Femur (tissue), 1 donor: ENCODE measurements at regions not wholly inside any gene's neighbourhood (a gene's known extent, or its start where the extent isn't known, plus 50 kb on each side); places are given as distances from the start of the nearest gene placed in this dataset.

Source experiments
- DNase-seq: peaks from one replicate; pipeline ENCODE4 v3.0.0-alpha.2; 2017

DNA sequence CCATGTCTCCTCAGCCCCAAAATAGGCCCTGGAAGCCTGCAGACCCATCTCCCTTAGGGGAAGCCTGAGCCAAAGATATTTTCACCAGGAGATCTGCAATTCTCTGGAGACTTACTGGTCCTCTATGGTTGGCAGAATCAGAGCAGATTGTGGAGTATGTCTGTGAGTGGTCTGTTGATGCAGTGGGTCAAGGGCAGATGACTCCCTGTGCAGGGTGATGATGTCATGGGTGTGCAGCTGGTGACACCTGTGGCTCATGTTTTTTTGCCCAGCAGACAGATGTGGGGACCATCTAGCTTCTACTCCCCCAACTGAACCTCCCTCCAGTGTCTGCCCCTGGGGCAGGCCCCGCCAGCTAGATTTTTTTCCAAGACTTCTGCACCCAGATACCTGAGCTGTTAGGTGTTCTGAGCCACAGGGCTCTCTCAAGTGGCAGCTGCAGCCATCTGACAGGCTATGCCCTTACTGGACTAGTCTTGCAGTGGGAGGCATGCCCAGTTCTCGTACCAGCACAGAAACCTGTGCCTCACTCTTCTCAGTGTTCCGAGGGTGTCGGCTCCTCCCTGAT is 558.7 kb upstream of the LRRTM1 start:
- DNase-seq: no peak

DNA sequence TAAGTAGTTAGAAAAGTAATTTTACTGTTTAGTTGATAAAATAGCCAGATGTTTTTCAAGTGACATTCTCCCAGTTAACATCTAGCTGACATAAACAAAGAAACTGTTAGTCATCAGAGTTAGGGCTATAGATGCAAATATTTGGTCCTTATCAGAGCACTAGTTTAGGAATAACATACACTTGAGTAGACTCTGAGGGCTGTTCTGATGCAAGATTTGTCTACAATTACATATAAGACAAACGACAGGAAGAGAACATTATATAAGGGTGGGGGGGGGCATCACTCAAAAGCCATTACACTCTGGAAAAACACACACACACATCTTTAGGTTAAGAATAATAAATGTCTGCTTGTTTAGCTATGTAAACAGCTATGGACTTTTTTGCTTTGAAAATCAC is 554.4 kb upstream of the LRRTM1 start:
- DNase-seq: no peak

DNA sequence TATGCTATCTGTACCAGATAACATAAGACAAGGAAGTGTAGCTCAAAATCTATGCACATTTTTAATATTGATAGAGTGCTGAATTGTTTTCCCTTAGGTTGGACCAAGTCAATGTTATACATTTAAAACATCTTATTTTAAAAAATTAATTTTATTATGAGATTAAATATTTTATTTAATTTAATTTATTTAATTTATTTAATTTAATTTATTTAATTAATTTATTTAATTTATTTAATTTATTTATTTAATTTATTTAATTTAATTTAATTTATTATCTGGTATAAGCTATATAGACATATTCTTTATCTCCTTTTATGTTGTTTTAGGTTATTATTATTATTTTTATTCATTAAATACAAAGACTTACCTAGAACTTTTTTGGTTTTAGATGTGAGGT is 551.7 kb upstream of the LRRTM1 start:
- no peak for DNase-seq

DNA sequence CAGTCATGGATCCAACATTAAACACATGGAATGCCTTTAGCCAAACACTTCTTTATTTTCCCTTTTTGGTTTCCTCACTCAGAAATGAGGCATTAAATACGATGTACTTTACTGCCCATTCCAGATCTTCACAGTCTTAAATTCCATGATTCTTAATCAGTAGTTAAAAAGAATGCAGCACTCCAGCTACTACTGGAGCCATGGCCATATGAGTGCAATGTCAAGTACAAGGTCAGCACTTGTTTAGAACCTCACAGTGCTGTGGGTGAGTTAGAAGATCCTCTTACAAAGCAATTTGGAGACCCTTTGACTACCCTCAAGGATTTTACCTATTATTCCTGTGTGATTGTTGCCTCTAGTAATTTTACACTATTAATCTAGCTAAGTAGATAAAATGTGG is 550.3 kb upstream of the LRRTM1 start:
- no peak for DNase-seq

DNA sequence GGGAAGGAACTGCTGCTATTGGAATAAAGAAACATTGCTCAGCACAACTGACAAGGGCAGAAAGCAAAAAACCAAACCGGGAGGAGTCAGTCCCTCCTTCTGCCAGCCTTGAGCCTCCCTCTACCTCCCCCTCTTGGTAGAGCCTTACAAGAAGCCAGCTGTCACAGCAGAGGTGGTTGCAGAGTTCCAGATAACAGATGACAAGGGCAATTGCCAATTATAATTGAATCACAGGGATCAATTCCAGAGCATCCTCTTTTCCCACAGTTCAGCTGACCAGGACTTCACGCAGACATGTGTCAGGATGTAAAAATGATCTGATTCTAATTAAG is 548.2 kb upstream of the LRRTM1 start:
- no peak for DNase-seq

DNA sequence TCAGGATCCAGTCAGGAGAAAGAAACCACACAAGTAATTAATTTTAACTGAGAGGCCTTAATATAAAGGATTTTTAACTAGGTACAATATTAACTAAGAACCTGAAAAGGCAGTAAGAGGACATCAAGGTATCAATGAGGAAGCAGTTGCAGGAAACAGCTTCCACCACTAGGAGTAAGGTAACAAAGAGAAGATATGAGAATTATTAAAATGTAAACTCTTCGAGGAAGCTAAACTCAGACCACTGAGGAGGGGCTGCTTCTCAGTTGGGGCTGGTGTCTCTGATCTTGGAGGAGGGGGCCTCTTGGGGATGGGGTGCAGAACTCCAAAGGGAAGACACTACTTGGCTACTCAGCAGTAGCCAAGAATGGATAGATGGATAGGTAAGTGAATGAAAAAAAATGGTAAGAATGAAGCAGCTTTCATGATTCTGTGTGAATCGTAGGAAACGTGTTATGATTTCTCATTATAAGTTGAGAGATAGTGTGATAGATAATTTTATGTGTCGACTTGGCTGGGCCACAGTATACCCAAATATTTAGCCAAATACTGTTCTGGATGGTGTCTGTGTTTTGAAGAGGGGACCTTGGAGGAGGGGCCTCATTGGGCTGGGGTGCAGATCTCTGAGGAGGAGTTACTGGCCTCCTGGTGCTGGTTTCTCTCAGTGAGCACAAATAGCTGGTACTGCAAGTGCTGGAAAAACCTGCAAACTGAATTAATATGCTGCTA is 547.7 kb upstream of the LRRTM1 start:
- no peak for DNase-seq

DNA sequence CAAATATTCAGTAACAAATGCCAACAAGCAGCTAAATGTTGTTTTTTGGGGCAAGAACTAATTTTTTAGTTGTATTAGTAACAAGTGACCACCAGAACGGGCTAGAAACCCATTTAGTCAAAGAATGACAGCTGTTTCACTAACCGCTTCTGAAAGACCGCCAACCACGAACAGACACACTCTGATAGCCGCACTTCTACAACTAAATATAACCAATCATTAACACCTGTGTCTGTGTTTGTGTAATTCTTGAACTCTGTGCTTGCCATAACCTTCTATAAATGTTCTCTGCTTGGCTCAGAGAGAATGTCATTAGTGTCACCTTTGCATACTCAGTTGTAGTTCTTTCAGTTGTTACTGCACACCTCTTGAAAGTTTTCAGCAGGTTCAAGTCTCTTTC is 526.3 kb upstream of the LRRTM1 start:
- DNase-seq: no peak

DNA sequence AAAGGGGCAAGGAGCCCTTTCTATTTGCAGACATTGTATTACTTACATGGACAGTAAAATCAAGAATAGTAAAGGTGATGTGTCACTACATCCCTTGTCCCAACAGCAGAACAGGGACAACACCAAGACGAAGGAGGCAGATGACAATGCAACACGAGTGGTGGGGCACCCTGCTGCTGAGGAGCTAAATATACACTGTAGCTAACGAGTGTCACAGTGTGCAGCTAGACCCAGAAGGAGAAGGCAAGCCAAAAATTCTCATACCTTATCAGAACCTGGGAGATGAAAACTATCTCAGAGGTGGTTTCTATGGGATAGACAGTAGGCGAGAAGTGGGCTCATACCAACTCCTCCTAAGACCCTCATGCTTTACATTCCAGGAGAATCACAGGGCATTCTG is 518.4 kb upstream of the LRRTM1 start:
- no peak for DNase-seq

DNA sequence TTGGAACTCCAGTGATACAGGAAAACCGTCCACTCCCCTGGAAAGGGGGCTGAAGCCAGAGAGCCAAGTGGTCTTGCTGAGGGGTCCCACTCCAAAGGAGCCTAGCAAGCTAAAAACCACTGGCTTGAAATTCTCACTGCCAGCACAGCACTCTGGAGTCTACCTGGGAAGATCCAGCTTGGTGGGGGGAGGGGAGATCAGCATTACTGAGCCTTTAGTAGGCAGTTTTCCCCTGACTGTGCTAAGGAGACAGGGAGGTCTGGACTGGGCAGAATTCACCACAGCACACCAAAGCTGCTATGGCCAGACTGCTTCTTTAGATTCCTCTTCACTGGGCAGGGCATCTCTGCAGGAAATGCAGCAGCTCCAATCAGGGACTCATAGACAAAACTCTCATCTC is 510.7 kb upstream of the LRRTM1 start:
- DNase-seq: no peak

DNA sequence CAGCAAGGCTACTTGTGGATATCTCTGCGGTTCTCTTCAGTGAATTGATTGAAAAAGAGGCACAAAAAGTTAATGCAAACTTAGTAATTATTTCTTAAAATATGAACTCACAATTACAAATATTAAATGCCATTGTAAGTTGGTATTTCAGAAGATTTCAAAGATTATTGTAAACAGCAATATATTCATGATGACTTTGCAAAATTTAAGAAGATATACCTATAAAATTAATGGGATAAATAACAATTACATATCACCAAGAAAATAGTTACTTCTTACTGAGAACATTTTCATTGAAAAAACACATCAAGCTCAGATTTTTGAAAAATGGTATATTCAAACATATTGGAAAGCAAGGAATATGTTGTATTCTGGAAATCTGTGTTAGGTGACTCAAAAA is 482.0 kb upstream of the LRRTM1 start:
- no peak for DNase-seq

DNA sequence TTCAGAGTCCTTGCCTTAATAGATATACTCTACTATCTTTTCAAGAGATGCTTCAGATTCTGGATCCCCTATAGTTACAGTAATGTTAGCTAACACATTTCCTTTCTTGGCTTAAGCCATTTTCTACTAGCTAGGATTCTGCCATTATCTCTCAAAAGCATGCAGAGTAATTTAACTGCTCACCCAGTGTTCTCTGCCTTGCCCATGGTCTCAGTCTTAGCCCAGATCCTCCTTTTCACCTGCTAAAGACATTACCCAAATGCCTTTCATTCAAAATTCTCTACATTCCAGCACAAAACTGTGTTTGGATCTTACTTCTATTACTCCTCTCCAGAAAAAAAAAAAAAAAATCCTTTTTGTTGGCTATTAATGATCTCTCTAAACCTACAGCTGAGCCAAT is 474.2 kb upstream of the LRRTM1 start:
- no peak for DNase-seq

DNA sequence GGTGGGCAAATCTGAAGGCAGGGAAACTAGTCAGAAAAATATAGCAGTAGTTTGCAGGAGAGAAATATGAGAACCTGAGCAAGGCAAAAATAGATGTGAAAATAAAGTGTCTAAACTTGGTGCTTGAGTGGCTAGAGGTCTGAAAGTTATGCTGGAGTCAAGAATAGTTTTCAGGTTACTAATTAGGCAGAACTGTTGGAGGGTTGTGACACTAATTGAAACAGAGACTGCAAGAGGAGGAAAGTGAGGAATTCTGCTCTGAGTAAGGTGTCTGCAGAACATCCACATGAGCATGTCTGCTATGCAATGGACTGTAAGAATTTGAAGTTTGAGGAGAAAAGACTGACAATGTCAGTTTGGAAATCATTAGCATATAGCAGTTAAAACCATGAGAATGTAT is 444.0 kb upstream of the LRRTM1 start:
- no peak for DNase-seq

DNA sequence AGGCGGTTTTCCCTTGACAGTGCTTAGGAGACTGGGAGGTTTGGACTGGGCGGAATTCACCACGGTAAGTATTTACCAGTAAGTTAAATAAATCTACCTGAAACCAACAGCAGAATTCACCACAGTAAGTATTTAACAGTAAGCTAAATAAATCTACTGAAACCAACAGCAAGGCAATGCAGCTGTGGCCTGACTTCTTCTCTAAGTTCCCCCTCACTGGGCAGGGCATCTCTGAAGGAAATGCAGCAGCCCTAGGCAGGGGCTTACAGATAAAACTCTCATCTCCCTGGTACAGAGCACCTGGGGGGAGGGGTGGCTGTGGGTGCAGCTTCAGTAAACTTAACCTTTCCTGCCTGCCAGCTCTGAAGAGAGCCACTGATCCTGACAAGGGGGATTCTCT is 432.5 kb upstream of the LRRTM1 start:
- no peak for DNase-seq

DNA sequence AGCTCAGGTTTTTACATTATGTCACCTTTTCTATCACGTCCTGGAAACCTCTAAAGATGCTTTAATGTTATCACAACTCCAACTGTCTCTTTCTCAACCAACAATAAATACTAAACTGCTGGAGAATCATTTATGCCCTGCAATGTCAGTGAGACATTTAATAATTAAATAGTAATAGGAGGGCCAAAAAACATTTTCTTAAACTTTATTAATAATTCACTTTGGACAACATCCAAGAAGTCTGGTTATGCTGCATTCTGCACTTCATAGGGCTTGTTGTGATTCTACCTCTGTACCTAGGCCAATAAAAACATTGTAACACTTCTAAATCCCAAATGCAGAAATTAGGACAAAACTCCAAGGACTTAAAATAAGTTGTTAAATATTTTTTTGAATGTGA is 420.4 kb upstream of the LRRTM1 start:
- DNase-seq: no peak

DNA sequence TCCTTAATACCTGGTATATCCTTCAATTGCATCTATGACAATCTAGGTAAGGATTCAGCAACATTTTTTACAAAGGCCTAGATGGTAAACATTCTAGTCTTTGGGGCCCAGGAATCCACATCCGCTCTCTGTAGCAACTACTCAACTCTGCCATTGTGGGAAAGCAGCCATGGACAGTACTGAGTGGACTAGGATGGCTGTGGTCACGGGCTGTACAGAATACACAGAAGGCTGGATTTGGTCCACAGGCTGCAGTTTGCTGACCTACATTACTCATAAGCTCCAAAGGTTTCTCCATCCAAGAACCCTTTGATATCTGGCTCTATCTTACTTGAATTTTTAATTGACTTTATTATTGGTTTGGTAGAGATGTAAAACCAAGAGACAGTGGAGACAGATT is 418.3 kb upstream of the LRRTM1 start:
- DNase-seq: no peak

DNA sequence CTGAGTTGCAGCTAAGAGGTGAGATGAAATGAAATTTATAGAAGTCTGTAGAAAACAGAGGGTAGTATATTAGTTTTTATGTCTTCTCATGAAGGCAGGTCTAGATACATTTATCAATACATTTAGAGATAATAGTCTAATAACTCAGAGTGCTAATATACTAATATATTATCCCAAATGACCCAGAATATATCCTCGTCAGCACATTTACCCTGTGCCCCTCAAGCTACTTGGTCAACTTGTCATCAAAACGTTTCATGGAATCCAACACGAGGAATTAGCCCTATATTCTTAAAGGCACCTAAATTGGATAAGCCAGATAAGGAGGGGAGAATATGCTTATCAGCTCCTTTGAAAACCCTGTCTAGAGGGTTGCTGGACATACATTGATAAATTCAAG is 415.1 kb upstream of the LRRTM1 start:
- no peak for DNase-seq

DNA sequence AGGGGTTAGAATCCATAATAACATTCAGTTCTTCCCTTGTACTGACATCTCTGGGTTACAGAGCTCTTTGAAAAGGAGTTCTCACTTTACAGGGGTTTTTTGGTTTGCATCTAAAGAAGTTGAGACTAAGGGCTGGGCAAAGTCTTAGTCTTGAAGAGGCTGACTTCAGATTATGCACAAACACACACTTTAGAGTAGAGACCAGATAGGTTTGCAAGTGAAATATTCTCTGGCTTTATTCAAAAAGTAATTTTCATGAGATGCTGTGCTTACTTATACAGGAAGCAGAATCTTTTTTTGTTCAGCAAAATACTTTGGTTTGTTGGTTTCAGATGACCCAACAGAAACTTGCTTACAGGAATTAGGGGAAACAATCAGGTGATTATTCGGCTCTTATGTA is 410.9 kb upstream of the LRRTM1 start:
- no peak for DNase-seq

DNA sequence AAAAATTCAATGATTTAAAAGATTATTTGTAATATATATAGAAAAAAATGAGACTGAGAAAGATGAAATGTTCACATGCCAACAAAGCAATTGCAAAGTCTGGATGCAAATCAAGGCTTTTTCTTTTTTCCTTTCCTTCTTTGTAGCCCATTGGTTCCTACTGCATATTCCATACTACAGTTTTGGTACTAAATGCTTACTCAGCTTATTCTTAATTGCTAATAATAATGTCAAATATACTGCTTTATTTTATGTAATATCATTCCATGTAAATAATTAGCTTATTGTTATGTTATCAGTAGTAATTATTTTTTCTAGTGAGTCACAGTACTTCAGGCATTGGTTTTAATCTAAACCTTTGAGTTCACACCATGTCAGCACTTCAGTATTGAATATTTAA is 407.4 kb upstream of the LRRTM1 start:
- no peak for DNase-seq

DNA sequence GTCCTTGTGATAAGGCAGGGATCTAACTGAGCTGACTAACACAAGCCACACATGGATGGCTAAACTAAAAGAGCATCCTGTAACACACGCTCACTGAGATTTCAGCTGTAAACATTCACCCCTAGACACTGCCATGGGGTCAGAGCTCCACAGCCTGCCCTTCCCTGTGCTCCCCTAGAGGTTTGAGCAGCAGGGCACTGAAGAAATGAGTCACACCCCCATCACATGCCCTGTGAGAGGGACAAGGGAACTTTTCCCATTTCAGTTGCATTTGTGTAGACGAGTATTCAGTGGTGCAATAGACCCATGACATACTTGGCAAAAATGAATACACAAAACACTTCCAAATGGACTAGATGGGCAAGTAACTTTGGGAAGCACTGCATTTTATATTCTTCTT is 402.4 kb upstream of the LRRTM1 start:
- DNase-seq: no peak

DNA sequence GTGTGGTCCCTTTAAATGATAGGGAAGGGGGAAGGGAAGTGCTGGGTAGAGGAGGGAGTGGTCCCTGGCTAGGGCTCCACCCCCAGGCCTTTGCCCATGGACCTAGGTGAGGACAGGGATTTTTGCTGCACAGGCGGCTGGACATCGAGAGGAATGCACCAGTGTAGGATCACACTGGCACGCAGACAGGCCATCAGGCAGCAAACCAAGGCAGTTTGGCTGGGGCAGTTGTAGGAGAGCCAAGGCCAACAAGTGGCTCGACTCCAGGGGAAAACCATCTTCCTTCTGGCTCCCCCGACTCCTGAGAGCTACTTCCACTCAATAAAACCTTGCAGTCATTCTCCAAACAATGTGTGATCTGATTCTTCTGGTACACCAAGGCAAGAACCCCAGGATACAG is 402.0 kb upstream of the LRRTM1 start:
- DNase-seq: no peak

DNA sequence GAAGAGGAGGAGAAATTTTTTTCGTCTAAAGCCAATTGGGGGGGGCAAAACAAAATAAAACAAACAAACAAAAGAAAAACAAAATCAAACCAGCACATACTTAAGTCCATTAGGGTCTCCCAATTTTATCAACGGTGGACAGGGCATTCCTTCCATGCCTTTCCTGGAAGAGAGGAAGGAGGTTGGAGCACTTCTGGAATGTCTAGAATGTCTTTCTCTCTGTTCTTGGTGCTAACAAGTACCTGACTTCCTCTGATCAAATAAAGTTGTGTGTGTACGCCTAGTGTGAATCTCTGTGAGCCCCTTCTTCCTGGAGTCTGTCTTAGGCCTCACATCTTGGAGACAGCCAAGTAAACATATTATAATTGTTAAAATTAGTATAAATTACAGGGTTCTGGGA is 399.0 kb upstream of the LRRTM1 start:
- DNase-seq: no peak

DNA sequence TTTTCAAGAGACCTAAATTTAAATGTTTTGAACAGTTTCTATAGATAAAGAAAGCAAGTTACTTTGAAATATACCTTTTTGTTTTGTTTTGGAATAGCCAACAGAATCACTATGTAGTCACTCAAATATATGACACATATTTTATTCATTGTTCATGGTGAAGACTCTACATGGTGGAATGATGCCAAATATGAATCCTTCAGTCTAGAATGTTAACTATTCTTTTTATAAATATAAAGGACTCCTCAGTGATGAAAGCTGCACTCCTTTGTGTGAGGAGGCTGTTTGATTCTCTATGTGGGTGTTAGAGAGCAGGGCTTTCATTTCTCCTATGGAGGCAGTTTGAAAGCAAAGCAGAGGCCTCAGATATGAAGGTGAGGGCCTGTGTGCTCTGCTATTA is 396.4 kb upstream of the LRRTM1 start:
- DNase-seq: no peak
